GM23248 (cell line): ENCODE measurements at regions not wholly inside any gene's neighbourhood (a gene's known extent, or its start where the extent isn't known, plus 50 kb on each side); places are given as distances from the start of the nearest gene placed in this dataset.
"Not testable (repeated sequence)": the region's sequence is repeated elsewhere in the genome, so short reads cannot be mapped to it uniquely, and the experiment has no call there.

Experiments used
- DNase-seq: peaks from one replicate; pipeline ENCODE4 v3.0.0-alpha.2; 2015
- H2AFZ ChIP-seq: fragments of 200-600 bp; sonication (generic); 2 replicates; pipeline ENCODE4 v1.6.1; 2016; ENCODE audit warnings: antibody characterized with exemption
- H3F3A ChIP-seq: fragments of 200-600 bp; sonication (generic); 2 replicates; pipeline ENCODE4 v1.6.1; 2016; ENCODE audit warnings: mild to moderate bottlenecking, antibody characterized with exemption, mixed run types; ENCODE audit not compliant: insufficient read depth
- H3K27ac ChIP-seq: fragments of 200-600 bp; sonication (generic); 2 replicates; pipeline ENCODE4 v1.5.1; 2016; ENCODE audit warnings: mild to moderate bottlenecking
- H3K27me3 ChIP-seq: fragments of 200-600 bp; sonication (generic); replicated peaks from 2 replicates; pipeline ENCODE4 v1.6.1; 2016; ENCODE audit warnings: mild to moderate bottlenecking; ENCODE audit not compliant: insufficient read depth
- H3K36me3 ChIP-seq: fragments of 200-600 bp; sonication (generic); 2 replicates; pipeline ENCODE4 v1.6.1; 2016; ENCODE audit warnings: low read depth, mild to moderate bottlenecking
- H3K4me1 ChIP-seq: fragments of 200-600 bp; sonication (generic); 2 replicates; pipeline ENCODE4 v1.6.1; 2016; ENCODE audit warnings: mild to moderate bottlenecking; ENCODE audit not compliant: insufficient read depth
- H3K4me2 ChIP-seq: fragments of 200-600 bp; sonication (generic); one replicate; pipeline ENCODE4 v1.6.1; 2016; ENCODE audit warnings: mild to moderate bottlenecking; ENCODE audit not compliant: unreplicated experiment
- H3K4me3 ChIP-seq: fragments of 200-600 bp; sonication (generic); 2 replicates; pipeline ENCODE4 v1.5.1; 2016; ENCODE audit warnings: mild to moderate bottlenecking
- H3K79me2 ChIP-seq: fragments of 200-600 bp; sonication (generic); 2 replicates; pipeline ENCODE4 v1.6.1; 2016; ENCODE audit warnings: mild to moderate bottlenecking; ENCODE audit not compliant: insufficient read depth
- H3K9ac ChIP-seq: fragments of 200-600 bp; sonication (generic); 2 replicates; pipeline ENCODE4 v1.6.1; 2016; ENCODE audit warnings: mild to moderate bottlenecking
- H3K9me2 ChIP-seq: fragments of 200-600 bp; sonication (generic); 2 replicates; pipeline ENCODE4 v1.6.1; 2016; ENCODE audit warnings: mixed run types, mild to moderate bottlenecking, moderate library complexity; ENCODE audit not compliant: insufficient read depth
- H3K9me3 ChIP-seq: fragments of 200-600 bp; sonication (generic); one replicate; pipeline ENCODE4 v1.6.1; 2017; ENCODE audit warnings: low read depth
- H4K20me1 ChIP-seq: fragments of 200-600 bp; sonication (generic); 2 replicates; pipeline ENCODE4 v1.6.0; 2016; ENCODE audit not compliant: insufficient read depth
- EZH2 ChIP-seq: fragments of 200-600 bp; sonication (generic); IDR thresholded peaks from 2 replicates; pipeline ENCODE4 v1.6.1; 2018; ENCODE audit warnings: antibody characterized with exemption, mild to moderate bottlenecking; ENCODE audit not compliant: insufficient read depth, poor library complexity, severe bottlenecking
- EZH2phosphoT487 ChIP-seq: fragments of 200-600 bp; sonication (generic); IDR thresholded peaks from 2 replicates; pipeline ENCODE4 v1.6.1; 2018; ENCODE audit warnings: antibody characterized with exemption, moderate library complexity, mild to moderate bottlenecking, low read depth; ENCODE audit not compliant: insufficient read depth
- WGBS, 2 experiments: methylation state at CpG; one replicate each; pipeline ENCODE4 v1.1.6; 2015 to 2017; ENCODE audit warnings: low lambda C conversion rate in 2 of 2, low coverage in 1 of 2; ENCODE audit errors: missing lambda C conversion rate in 2 of 2; 5-methylcytosine and 5-hydroxymethylcytosine counted together
- in situ Hi-C: fragments of 300-500 bp; cut with MboI; formaldehyde crosslinking; loops from 2 replicates; pipeline ENCODE4 v1.15.0; 2020

DNA sequence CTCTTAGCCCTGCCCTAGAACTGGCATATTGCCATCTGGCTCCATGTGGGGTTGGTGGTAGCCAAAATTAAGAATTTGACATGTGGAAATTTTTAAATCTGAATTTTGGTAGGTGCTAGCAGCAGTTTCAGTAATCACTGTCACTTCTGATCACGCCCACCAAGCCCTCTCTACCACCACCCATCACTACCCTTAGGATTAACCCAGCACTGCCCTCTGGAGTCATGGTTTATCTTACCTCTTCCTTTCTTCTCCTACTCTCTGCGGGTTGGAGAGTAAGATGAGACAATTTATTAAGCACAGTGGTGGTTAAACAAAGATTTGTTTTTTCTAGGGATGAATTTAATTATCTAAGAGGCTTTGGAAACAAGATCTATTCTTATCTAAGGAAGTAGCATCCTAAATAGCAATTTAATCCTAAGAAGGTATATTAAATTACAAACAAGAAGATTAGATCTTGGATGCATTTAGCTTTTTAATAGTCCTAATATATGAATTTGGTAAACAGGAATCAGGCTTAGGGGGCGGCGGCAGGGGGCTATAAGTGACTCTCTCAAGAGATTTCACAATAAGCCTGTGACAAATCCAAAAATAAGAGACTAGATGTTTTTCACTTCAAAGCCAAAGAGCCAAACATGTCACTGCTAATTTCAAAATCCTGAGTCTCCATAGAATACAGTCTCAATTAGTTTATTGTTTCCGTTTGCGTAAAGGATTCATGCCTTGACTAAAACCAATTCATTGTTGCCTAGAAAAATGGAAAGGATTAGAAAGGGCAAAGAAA lies 498.4 kb upstream of the UBE2E2 start:
- Histone ChIP-seq H3K27me3 (no peaks in the 10 kb centered on the region), H4K20me1 (no peaks in the 10 kb centered on the region), H3K4me1 (no peaks in the 10 kb centered on the region), H3K79me2 (no peaks in the 10 kb centered on the region), H3K4me3 (no peak overlapping the region), H3K4me2 (no peak overlapping the region), H3K36me3 (no peaks in the 10 kb centered on the region), H2AFZ (no peak overlapping the region), H3K9me3 (no peaks in the 10 kb centered on the region), H3K9me2 (no peaks in the 10 kb centered on the region), H3K27ac (no peak overlapping the region), H3F3A (no peaks in the 10 kb centered on the region), H3K9ac (no peak overlapping the region)
- TF ChIP-seq EZH2 (no peak), EZH2phosphoT487 (no peak)
- WGBS, 2 experiments, result 54 to 63% methylated on average over 6 of the region's 6 CpGs
- no peak for DNase-seq
- in situ Hi-C loops, result no loop called here

DNA sequence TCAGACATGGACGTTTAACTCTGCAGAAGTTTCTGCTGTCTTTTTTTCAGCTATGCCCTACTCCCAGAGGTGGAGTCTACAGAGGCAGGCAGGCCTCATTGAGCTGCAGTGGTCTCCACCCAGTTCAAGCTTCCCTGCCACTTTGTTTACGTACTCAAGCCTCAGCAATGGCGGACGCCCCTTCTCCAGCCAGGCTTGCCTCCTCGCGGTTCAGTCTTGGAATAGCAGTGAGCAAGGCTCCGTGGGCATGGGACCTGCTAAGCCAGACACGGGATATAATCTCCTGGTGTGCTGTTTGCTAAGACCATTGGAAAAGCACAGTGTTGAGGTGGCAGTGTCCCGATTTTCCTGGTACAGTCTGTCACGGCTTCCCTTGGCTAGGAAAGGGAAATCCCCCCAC lies 496.2 kb upstream of the UBE2E2 start:
- in situ Hi-C loops, H4K20me1 ChIP-seq, H3K9ac ChIP-seq, H3K27me3 ChIP-seq, H3F3A ChIP-seq, H3K27ac ChIP-seq, H2AFZ ChIP-seq, H3K36me3 ChIP-seq, H3K79me2 ChIP-seq, DNase-seq, H3K4me2 ChIP-seq, H3K4me1 ChIP-seq, H3K4me3 ChIP-seq, H3K9me2 ChIP-seq, H3K9me3 ChIP-seq: not testable (repeated sequence)
- 63 to 72% methylated on average over 8 to 10 of the region's 10 CpGs for WGBS, 2 experiments

DNA sequence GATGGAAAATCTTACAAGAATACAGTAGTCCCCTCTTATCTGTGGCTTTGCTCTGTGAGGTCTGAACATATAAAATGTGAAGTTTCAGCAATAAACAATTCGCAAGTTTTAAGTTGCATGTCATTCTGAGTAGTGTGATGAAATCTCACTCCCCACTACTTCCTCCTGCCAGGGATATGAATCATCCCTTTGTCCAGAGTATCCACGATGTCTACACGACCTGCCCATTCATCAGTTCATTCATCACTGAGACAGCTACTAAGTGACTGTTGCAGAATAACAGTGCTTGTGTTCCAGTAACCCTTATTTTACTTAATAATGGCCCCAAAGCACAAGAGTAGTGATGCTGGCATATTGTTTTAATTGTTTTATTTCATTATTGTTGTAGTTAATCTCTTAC lies 489.2 kb upstream of the UBE2E2 start:
- peak; percentile 81 for DNase-seq
- Histone ChIP-seq H2AFZ (no peak overlapping the region), H3K9ac (no peak overlapping the region), H3K27me3 (no peaks in the 10 kb centered on the region), H3K4me3 (no peak overlapping the region), H3K4me1 (peaks cover 9% of the 10 kb centered on the region; the same call in 1 of the 2 replicates), H3K4me2 (no peak overlapping the region), H3K79me2 (no peaks in the 10 kb centered on the region), H3K36me3 (no peaks in the 10 kb centered on the region), H3K27ac (no peak overlapping the region), H3K9me2 (no peaks in the 10 kb centered on the region), H3F3A (0 out of 2 replicates have a peak, but pooled peaks cover 4% of the 10 kb centered on the region), H3K9me3 (no peaks in the 10 kb centered on the region), H4K20me1 (no peaks in the 10 kb centered on the region)
- TF ChIP-seq EZH2phosphoT487 (0 out of 2 replicates have a peak, but pooled peaks have one; percentile 21), EZH2 (no peak)
- in situ Hi-C loops, result no loop called here
- WGBS, 2 experiments, result 1 to 2% methylated on average over 3 of the region's 3 CpGs

DNA sequence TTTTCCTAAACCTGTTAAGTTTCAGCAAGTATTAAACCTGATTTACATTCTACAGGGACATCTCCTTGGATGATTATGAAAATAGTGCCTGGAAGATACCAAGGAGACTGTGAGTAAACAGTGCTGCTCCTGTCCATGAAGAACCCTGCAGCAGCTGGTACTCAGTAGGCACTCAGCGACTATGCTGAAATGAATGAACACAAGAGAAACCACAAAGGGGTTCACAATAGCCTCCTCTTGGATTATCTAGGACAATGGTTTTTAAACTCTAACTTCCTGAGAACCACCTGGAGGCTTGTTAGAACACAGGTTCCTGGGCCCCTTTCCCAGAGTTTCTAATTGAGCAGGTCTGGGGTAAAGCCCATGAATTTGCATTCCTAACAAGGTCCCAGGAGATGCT lies 488.4 kb upstream of the UBE2E2 start:
- no peak overlapping the region for H3K27ac ChIP-seq
- 83 to 100% methylated on average over 1 of the region's 1 CpG for WGBS, 2 experiments
- no peak overlapping the region for H3K4me2 ChIP-seq
- H3K79me2 ChIP-seq, result no peaks in the 10 kb centered on the region
- H3K4me3 ChIP-seq, result no peak overlapping the region
- DNase-seq, result no peak
- no peak overlapping the region for H3K9ac ChIP-seq
- H3F3A ChIP-seq, result 0 out of 2 replicates have a peak, but pooled peaks cover 4% of the 10 kb centered on the region
- in situ Hi-C loops, result no loop called here
- H3K9me3 ChIP-seq, result no peaks in the 10 kb centered on the region
- H4K20me1 ChIP-seq, result no peaks in the 10 kb centered on the region
- no peaks in the 10 kb centered on the region for H3K36me3 ChIP-seq
- H3K9me2 ChIP-seq, result no peaks in the 10 kb centered on the region
- peaks cover 9% of the 10 kb centered on the region; the same call in 1 of the 2 replicates for H3K4me1 ChIP-seq
- H3K27me3 ChIP-seq, result no peaks in the 10 kb centered on the region
- TF ChIP-seq EZH2, result no peak
- no peak for TF ChIP-seq EZH2phosphoT487
- H2AFZ ChIP-seq, result no peak overlapping the region

DNA sequence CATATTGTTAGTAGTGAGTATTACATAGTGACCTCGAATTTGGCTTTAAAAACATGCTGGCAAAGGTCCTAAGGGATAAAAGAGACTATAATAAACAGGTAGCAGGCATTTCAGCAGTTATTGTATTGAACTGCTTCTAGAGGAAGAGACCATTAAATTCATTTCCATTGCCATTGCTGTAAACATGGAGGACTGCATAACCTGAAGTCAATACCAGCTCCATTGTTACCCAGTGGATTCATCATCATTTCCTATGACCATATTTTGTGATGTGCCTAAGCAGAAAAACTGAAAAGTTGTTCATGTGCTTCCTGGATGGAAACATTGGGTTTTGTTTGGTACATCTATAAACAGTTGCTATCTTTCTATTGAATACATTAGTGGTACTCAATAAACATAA lies 482.5 kb upstream of the UBE2E2 start:
- H4K20me1 ChIP-seq, result no peaks in the 10 kb centered on the region
- WGBS, 2 experiments, result 0% methylated on average over 1 of the region's 1 CpG
- H3K36me3 ChIP-seq, result no peaks in the 10 kb centered on the region
- H3K79me2 ChIP-seq, result no peaks in the 10 kb centered on the region
- H3K9ac ChIP-seq, result no peak overlapping the region
- H3K4me1 ChIP-seq, result no peaks in the 10 kb centered on the region
- no peaks in the 10 kb centered on the region for H3K27me3 ChIP-seq
- TF ChIP-seq EZH2phosphoT487 (no peak), EZH2 (no peak)
- no peaks in the 10 kb centered on the region for H3F3A ChIP-seq
- H3K9me3 ChIP-seq, result no peaks in the 10 kb centered on the region
- no peak overlapping the region for H2AFZ ChIP-seq
- DNase-seq, result no peak
- in situ Hi-C loops, result no loop called here
- no peak overlapping the region for H3K27ac ChIP-seq
- no peak overlapping the region for H3K4me2 ChIP-seq
- H3K4me3 ChIP-seq, result no peak overlapping the region
- no peaks in the 10 kb centered on the region for H3K9me2 ChIP-seq
